ENCODE measurements at regions not wholly inside any gene's neighbourhood (a gene's known extent, or its start where the extent isn't known, plus 50 kb on each side); places are given as distances from the start of the nearest gene placed in this dataset.
"Not testable (repeated sequence)": the region's sequence is repeated elsewhere in the genome, so short reads cannot be mapped to it uniquely, and the experiment has no call there.

DNA sequence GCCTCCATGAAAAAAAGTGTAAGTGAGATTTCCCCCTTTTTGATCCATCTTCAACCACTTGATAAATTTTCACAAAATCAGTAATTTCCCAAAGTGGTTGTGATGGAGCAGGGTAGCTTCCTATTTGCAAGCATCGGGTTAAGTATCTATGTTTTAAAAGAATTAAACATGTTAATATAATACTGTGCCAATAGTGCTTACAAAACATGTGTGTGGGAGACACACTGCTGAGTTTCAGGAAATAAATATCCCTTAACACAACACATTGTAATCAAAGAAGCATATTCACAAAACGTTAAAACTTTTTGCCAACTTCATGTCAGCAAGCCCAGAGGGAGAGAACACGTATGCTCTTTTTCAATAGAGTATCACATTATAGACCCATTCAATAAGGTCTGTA is 526.9 kb downstream of the TTLL7 start:
- TF ChIP-seq, protein P1, sequence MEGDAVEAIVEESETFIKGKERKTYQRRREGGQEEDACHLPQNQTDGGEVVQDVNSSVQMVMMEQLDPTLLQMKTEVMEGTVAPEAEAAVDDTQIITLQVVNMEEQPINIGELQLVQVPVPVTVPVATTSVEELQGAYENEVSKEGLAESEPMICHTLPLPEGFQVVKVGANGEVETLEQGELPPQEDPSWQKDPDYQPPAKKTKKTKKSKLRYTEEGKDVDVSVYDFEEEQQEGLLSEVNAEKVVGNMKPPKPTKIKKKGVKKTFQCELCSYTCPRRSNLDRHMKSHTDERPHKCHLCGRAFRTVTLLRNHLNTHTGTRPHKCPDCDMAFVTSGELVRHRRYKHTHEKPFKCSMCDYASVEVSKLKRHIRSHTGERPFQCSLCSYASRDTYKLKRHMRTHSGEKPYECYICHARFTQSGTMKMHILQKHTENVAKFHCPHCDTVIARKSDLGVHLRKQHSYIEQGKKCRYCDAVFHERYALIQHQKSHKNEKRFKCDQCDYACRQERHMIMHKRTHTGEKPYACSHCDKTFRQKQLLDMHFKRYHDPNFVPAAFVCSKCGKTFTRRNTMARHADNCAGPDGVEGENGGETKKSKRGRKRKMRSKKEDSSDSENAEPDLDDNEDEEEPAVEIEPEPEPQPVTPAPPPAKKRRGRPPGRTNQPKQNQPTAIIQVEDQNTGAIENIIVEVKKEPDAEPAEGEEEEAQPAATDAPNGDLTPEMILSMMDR (IDR thresholded peaks at IDR 0.05) = not testable (repeated sequence)
- not testable (repeated sequence) for TF ChIP-seq POLR2A (IDR thresholded peaks at IDR 0.05)

Measured in uterus (tissue), 2 donors.